Keratinocyte (primary cell): ENCODE measurements at regions not wholly inside any gene's neighbourhood (a gene's known extent, or its start where the extent isn't known, plus 50 kb on each side); places are given as distances from the start of the nearest gene placed in this dataset.
A peak's percentile ranks its signal among the peaks of the same experiment; 100 is the strongest.

Experiments used
- DNase-seq: peaks from one replicate; pipeline ENCODE4 v3.0.0-alpha.2; 2011; ENCODE audit warnings: low read depth, missing footprints, low spot score
- FAIRE-seq: peaks from 2 replicates; lab custom pipeline; 2011; peaks lifted over from hg19 to GRCh38; lab: Jason Lieb, UNC
- H2AFZ ChIP-seq: 2 replicates; pipeline ENCODE4 v1.6.0; 2012; ENCODE audit warnings: low read length, control low read depth, inconsistent platforms; ENCODE audit not compliant: control insufficient read depth
- H3K27ac ChIP-seq: 2 replicates; pipeline ENCODE4 v1.5.1; 2011; ENCODE audit warnings: low read length; ENCODE audit not compliant: control insufficient read depth, insufficient read depth
- H3K27me3 ChIP-seq: 3 replicates; pipeline ENCODE4 v1.6.0; 2011; ENCODE audit warnings: low read length; ENCODE audit not compliant: control insufficient read depth, insufficient read depth; ENCODE audit errors: extremely low read depth
- H3K36me3 ChIP-seq, 2 experiments: 2 replicates in 1 of 2; 3 replicates in 1 of 2; pipeline ENCODE4 v1.5.1; 2011; ENCODE audit warnings: low read length in 2 of 2, mild to moderate bottlenecking in 1 of 2; ENCODE audit not compliant: control insufficient read depth in 2 of 2, insufficient read depth in 2 of 2; ENCODE audit errors: extremely low read depth in 1 of 2
- H3K4me1 ChIP-seq: 3 replicates; pipeline ENCODE4 v1.5.1; 2011; ENCODE audit warnings: low read length; ENCODE audit not compliant: control insufficient read depth, insufficient read depth; ENCODE audit errors: extremely low read depth
- H3K4me2 ChIP-seq: 3 replicates; pipeline ENCODE4 v1.6.0; 2011; ENCODE audit warnings: low read depth, low read length; ENCODE audit not compliant: control insufficient read depth, insufficient read depth; ENCODE audit errors: extremely low read depth
- H3K4me3 ChIP-seq, 3 experiments: fragments of 200-600 bp in 1 of 3; sonication (generic) in 1 of 3; 2 replicates in 2 of 3; 3 replicates in 1 of 3; pipeline ENCODE4 v1.5.1; 2011 to 2016; ENCODE audit warnings: low read length in 3 of 3, mild to moderate bottlenecking in 3 of 3, control low read depth in 2 of 3, inconsistent platforms in 1 of 3, low read depth in 1 of 3, mixed read lengths in 1 of 3, mixed run types in 1 of 3, moderate library complexity in 1 of 3; ENCODE audit not compliant: control insufficient read depth in 2 of 3, insufficient read depth in 2 of 3; ENCODE audit errors: extremely low read depth in 1 of 3
- H3K79me2 ChIP-seq: 2 replicates; pipeline ENCODE4 v1.6.0; 2012; ENCODE audit warnings: low read length; ENCODE audit not compliant: control insufficient read depth, insufficient read depth
- H3K9ac ChIP-seq: 3 replicates; pipeline ENCODE4 v1.6.0; 2011; ENCODE audit warnings: low read length; ENCODE audit not compliant: control insufficient read depth, insufficient read depth; ENCODE audit errors: extremely low read depth
- H3K9me1 ChIP-seq: 3 replicates; pipeline ENCODE4 v1.6.0; 2011; ENCODE audit warnings: low read length; ENCODE audit not compliant: control insufficient read depth, insufficient read depth; ENCODE audit errors: extremely low read depth
- H3K9me3 ChIP-seq: 2 replicates; pipeline ENCODE4 v1.5.1; 2012; ENCODE audit warnings: low read depth, low read length; ENCODE audit not compliant: control insufficient read depth
- H4K20me1 ChIP-seq: 3 replicates; pipeline ENCODE4 v1.6.0; 2011; ENCODE audit warnings: low read length; ENCODE audit not compliant: control insufficient read depth, insufficient read depth; ENCODE audit errors: extremely low read depth
- EZH2 ChIP-seq: IDR thresholded peaks from one replicate; pipeline ENCODE4 v1.6.1; 2012; ENCODE audit warnings: inconsistent platforms, mild to moderate bottlenecking, low read length, moderate library complexity
- dilution Hi-C: fragments of 300-500 bp; cut with MboI; formaldehyde crosslinking; loops from one replicate; pipeline ENCODE4 v1.7.0; 2020; ENCODE audit warnings: low sequenced_read_pairs; ENCODE audit not compliant: extremely low pct_ligation_motif_present
- TF ChIP-seq, protein P1 (sequence below), 3 experiments: IDR thresholded peaks in 1 of 3; conservative IDR thresholded peaks in 1 of 3; optimal IDR thresholded peaks in 1 of 3; 2 replicates in 2 of 3; 3 replicates in 1 of 3; pipeline versions ENCODE3 to v1.5.1; 2011; ENCODE audit warnings: low read length in 3 of 3, mild to moderate bottlenecking in 3 of 3, moderate library complexity in 2 of 3, control low read depth in 1 of 3, inconsistent platforms in 1 of 3; ENCODE audit not compliant: insufficient read depth in 2 of 3; ENCODE audit errors: extremely low read depth in 1 of 3

DNA sequence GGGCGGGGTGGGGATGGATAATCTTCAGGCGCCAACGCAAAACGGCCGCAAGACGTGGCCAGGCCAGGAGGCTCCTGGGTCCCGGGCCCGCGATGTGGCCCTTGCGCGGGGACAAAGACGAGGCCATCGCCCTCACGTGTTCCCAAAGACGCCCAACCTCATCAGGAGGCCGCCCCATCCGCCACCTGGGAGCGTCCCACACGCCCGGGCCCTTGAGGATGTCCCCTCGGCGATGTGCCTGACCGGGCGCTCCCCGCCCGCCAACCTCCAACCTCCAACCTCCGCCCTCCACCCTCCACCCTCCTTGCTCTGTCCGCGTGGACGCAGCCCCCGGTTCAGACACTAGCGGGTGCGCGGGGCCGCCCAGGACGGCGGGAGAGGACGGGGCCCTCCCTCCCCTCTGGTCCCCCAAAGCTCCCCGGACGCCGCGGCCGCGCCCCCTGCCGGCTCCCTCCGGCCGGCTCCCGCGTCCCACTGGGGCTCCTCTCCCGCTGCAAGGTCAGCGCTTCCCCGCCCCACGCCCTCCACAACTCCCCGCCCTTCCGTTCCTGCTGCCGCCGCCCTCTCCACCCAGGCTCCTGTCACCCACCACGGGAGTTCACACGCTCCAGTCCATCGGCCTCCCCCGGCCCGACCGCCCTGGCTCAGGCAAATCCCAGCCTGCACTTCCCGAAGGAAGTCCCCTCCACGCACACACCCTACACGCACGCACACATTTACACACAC, 250.8 kb upstream of the RPL38 start:
- Histone ChIP-seq H3K27ac (no peak overlapping the region), H3K79me2 (no peaks in the 10 kb centered on the region), H3K4me1 (no peaks in the 10 kb centered on the region), H3K9me1 (no peaks in the 10 kb centered on the region), H3K4me2 (no peak overlapping the region), H4K20me1 (no peaks in the 10 kb centered on the region), H3K9ac (no peak overlapping the region), H3K36me3 (no peaks in the 10 kb centered on the region), H3K9me3 (no peaks in the 10 kb centered on the region), H3K27me3 (peaks cover 28% of the 10 kb centered on the region), H2AFZ (no peak overlapping the region), H3K4me3 (no peak overlapping the region)
- FAIRE-seq (no peak), DNase-seq (no peak)
- TF ChIP-seq EZH2 = peak; percentile 51
- TF ChIP-seq, protein P1, sequence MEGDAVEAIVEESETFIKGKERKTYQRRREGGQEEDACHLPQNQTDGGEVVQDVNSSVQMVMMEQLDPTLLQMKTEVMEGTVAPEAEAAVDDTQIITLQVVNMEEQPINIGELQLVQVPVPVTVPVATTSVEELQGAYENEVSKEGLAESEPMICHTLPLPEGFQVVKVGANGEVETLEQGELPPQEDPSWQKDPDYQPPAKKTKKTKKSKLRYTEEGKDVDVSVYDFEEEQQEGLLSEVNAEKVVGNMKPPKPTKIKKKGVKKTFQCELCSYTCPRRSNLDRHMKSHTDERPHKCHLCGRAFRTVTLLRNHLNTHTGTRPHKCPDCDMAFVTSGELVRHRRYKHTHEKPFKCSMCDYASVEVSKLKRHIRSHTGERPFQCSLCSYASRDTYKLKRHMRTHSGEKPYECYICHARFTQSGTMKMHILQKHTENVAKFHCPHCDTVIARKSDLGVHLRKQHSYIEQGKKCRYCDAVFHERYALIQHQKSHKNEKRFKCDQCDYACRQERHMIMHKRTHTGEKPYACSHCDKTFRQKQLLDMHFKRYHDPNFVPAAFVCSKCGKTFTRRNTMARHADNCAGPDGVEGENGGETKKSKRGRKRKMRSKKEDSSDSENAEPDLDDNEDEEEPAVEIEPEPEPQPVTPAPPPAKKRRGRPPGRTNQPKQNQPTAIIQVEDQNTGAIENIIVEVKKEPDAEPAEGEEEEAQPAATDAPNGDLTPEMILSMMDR (optimal IDR thresholded peaks at IDR 0.05 in 1 of 3, IDR thresholded peaks at IDR 0.05 in 1 of 3, conservative IDR thresholded peaks at IDR 0.05 in 1 of 3; ENCODE audit: extremely low read depth in 1 of 3, insufficient read depth in 2 of 3, low read length in 3 of 3) = peak in 1 of 3 experiments; percentile 22
- dilution Hi-C loops = no loop called here

DNA sequence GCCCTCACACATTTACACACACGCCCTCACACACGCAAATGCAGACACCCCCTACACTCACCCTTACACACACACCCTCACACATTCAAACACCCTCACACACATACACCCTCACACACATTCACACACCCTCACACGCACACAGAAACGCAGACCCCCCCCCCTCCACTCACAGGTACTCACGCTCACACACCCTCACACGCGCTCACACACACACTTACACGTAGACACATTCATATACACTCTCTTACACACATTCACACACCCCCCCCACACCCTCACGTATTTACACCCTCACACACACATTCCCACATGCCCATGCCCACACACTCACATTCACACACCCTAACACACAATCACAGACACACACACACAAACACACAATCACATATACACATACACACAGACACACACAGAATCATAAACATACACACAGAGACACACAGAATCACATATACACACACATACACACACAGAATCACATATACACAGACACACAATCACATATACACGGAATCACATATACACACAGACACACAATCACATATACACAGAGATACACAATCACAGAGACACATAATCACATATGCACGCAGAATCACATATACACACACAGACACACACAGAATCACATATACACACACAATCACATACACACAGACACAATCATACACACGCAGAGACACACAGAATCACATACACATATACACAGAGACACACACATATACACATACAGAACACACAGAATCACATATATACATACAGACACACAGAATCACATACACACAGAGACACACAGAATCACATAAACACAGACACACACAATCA, 250.1 kb upstream of the RPL38 start:
- Histone ChIP-seq H3K27ac (no peak overlapping the region), H3K27me3 (peaks cover 28% of the 10 kb centered on the region), H3K4me1 (no peaks in the 10 kb centered on the region), H3K36me3 (no peaks in the 10 kb centered on the region), H3K79me2 (no peaks in the 10 kb centered on the region), H3K4me3 (no peak overlapping the region), H3K9ac (no peak overlapping the region), H3K9me1 (no peaks in the 10 kb centered on the region), H4K20me1 (no peaks in the 10 kb centered on the region), H3K9me3 (no peaks in the 10 kb centered on the region), H3K4me2 (no peak overlapping the region), H2AFZ (no peak overlapping the region)
- peak; percentile 3 for TF ChIP-seq EZH2
- TF ChIP-seq, protein P1 (optimal IDR thresholded peaks at IDR 0.05 in 1 of 3, IDR thresholded peaks at IDR 0.05 in 1 of 3, conservative IDR thresholded peaks at IDR 0.05 in 1 of 3; ENCODE audit: extremely low read depth in 1 of 3, insufficient read depth in 2 of 3, low read length in 3 of 3) = no peak
- DNase-seq = no peak
- dilution Hi-C loops = no loop called here
- FAIRE-seq = no peak
